ENCODE measurements at regions not wholly inside any gene's neighbourhood (a gene's known extent, or its start where the extent isn't known, plus 50 kb on each side); places are given as distances from the start of the nearest gene placed in this dataset.

DNA sequence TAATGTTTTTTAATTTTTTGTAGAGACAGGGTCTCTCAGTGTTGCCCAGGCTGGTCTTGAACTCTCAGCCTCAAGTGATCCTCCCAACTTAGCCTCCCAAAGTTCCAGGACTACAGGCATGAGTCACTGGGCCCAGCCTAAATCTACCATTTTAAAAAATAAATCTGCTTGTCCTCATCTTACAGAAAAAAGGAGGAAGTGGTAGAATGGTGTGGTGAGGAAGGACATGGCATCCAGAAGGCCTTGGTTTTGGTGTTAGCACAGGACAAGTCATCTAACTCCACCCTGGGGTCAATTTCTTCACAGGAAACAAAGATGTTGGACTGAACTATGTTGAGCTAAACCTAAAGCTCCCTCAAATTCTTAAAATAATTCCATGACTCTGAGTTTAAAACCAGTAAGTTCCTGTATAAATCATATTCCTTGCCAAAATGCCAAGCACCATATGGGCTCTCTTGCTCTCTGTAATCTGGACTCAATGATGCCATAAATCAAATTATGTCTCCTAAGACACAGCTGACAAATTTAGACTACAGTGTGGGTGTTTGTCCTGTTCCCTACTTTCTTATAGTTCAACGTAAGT lies 253.9 kb upstream of the NOCT start:
- intact Hi-C loops (cut with micrococcal nuclease): no loop called here
- no peak for DNase-seq (ENCODE audit: low read depth, low spot score)
- ChIA-PET POLR2A (no interaction called here), CTCF (interaction anchor here (1.3 kb wide), 1 partner anchor 13 kb away, joined by 3 read pairs; no protein-coding TSS in a partner anchor)
- Histone ChIP-seq H3K4me3 (replicated peaks in 1 of 3; ENCODE audit: insufficient read depth in 1 of 3, low read depth in 1 of 3, low read length in 3 of 3) (no peak overlapping the region), H3K27me3 (ENCODE audit: control insufficient read depth in 2 of 2, insufficient read depth in 2 of 2, low read length in 2 of 2) (peaks cover 4% of the 10 kb centered on the region in 2 experiments), H3K9ac (replicated peaks; ENCODE audit: extremely low read depth, insufficient read depth, low read length) (no peak overlapping the region), H2AFZ (ENCODE audit: low read depth, low read length) (no peak overlapping the region), H3K36me3 (ENCODE audit: control insufficient read depth in 2 of 2, extremely low read depth in 1 of 2, insufficient read depth in 2 of 2, low read length in 2 of 2) (no peaks in the 10 kb centered on the region), H4K20me1 (replicated peaks; ENCODE audit: control insufficient read depth, extremely low read depth, insufficient read depth, low read length) (no peaks in the 10 kb centered on the region), H3K79me2 (ENCODE audit: control insufficient read depth, insufficient read depth, low read length) (no peaks in the 10 kb centered on the region), H3K4me2 (ENCODE audit: insufficient read depth, low read length) (no peak overlapping the region), H3K27ac (ENCODE audit: insufficient read depth, low read depth, low read length) (no peak overlapping the region), H3K9me3 (replicated peaks; ENCODE audit: control insufficient read depth, insufficient read depth, low read length) (no peaks in the 10 kb centered on the region), H3K9me1 (replicated peaks; ENCODE audit: control insufficient read depth, extremely low read depth, insufficient read depth, low read length) (no peaks in the 10 kb centered on the region), H3K4me1 (ENCODE audit: control insufficient read depth, extremely low read depth, insufficient read depth, low read length) (no peaks in the 10 kb centered on the region)
- dilution Hi-C loops (cut with MboI; ENCODE audit: extremely low pct_ligation_motif_present, low sequenced_read_pairs): no loop called here
- BruUV-seq (replicated peaks): no TSS peak
- no peak for FAIRE-seq
- no peak for TF ChIP-seq POLR2A (IDR thresholded peaks at IDR 0.05; ENCODE audit: low read depth, low read length)
- no peak for TF ChIP-seq MYC (IDR thresholded peaks at IDR 0.05; ENCODE audit: low read depth, low read length)
- TF ChIP-seq, protein P1, sequence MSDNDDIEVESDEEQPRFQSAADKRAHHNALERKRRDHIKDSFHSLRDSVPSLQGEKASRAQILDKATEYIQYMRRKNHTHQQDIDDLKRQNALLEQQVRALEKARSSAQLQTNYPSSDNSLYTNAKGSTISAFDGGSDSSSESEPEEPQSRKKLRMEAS (IDR thresholded peaks at IDR 0.05; ENCODE audit: insufficient read depth, insufficient read length): no peak
- no peak for TF ChIP-seq JUN (IDR thresholded peaks at IDR 0.05; ENCODE audit: borderline replicate concordance, insufficient read depth, insufficient read length, low read depth)
- no peak for TF ChIP-seq POLR2AphosphoS5 (IDR thresholded peaks at IDR 0.05; ENCODE audit: insufficient read depth, low read depth, low read length)
- no peak for TF ChIP-seq EZH2 (IDR thresholded peaks at IDR 0.05; ENCODE audit: borderline replicate concordance, low read depth, low read length, severe bottlenecking)
- TF ChIP-seq GATA2 (IDR thresholded peaks at IDR 0.05; ENCODE audit: insufficient read depth, insufficient read length, low read depth, low read length): no peak
- no peak for TF ChIP-seq FOS (IDR thresholded peaks at IDR 0.05; ENCODE audit: borderline replicate concordance, insufficient read depth, low read length)
- TF ChIP-seq, protein P2, sequence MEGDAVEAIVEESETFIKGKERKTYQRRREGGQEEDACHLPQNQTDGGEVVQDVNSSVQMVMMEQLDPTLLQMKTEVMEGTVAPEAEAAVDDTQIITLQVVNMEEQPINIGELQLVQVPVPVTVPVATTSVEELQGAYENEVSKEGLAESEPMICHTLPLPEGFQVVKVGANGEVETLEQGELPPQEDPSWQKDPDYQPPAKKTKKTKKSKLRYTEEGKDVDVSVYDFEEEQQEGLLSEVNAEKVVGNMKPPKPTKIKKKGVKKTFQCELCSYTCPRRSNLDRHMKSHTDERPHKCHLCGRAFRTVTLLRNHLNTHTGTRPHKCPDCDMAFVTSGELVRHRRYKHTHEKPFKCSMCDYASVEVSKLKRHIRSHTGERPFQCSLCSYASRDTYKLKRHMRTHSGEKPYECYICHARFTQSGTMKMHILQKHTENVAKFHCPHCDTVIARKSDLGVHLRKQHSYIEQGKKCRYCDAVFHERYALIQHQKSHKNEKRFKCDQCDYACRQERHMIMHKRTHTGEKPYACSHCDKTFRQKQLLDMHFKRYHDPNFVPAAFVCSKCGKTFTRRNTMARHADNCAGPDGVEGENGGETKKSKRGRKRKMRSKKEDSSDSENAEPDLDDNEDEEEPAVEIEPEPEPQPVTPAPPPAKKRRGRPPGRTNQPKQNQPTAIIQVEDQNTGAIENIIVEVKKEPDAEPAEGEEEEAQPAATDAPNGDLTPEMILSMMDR (IDR thresholded peaks at IDR 0.05; ENCODE audit: extremely low read depth in 1 of 2, insufficient read depth in 1 of 2, low read depth in 1 of 2, low read length in 2 of 2): no peak
